Breast epithelium (tissue), 4 donors: ENCODE measurements at regions not wholly inside any gene's neighbourhood (a gene's known extent, or its start where the extent isn't known, plus 50 kb on each side); places are given as distances from the start of the nearest gene placed in this dataset.

Source experiments
- DNase-seq, 2 donors: peaks; one replicate each; pipeline ENCODE4 v3.0.0-alpha.2; 2019; ENCODE audit warnings: low spot score in 2 of 2
- H3K27ac ChIP-seq, 2 donors: fragments of 200-600 bp; sonication (generic) in 1 of 2; one replicate each; pipeline ENCODE4 v1.5.1; 2016 to 2019; ENCODE audit warnings: mild to moderate bottlenecking in 1 of 2
- H3K27me3 ChIP-seq, 2 donors: fragments of 200-600 bp; sonication (generic) in 1 of 2; one replicate each; pipeline versions ENCODE4 v1.5.1 to v1.6.0; 2017 to 2019; ENCODE audit warnings: control low read depth in 1 of 2, mild to moderate bottlenecking in 1 of 2
- H3K36me3 ChIP-seq: fragments of 200-600 bp; one replicate; pipeline ENCODE4 v1.5.1; 2019
- H3K4me1 ChIP-seq, 2 donors: fragments of 200-600 bp; sonication (generic); one replicate each; pipeline ENCODE4 v1.5.1; 2016 to 2019; ENCODE audit warnings: control low read depth in 1 of 2
- H3K4me3 ChIP-seq, 3 donors: fragments of 200-600 bp; sonication (generic); 1 replicate in 2 of 3; 2 replicates in 1 of 3; pipeline ENCODE4 v1.5.1; 2016 to 2019; ENCODE audit warnings: mild to moderate bottlenecking in 3 of 3, moderate library complexity in 2 of 3
- H3K9me3 ChIP-seq, 2 donors: fragments of 200-600 bp; sonication (generic) in 1 of 2; one replicate each; pipeline ENCODE4 v1.5.1; 2016 to 2019; ENCODE audit warnings: control low read depth in 1 of 2
- POLR2A ChIP-seq: fragments of 450-650 bp; IDR thresholded peaks from one replicate; pipeline ENCODE4 v1.6.1; 2016; ENCODE audit warnings: antibody characterized with exemption, mild to moderate bottlenecking, moderate library complexity
- POLR2AphosphoS5 ChIP-seq, 3 donors: sonication (generic); formaldehyde crosslinking; IDR thresholded peaks; one replicate each; pipeline ENCODE4 v1.6.1; 2017; ENCODE audit warnings: antibody characterized with exemption in 3 of 3
- intact Hi-C: fragments of 100-400 bp; cut with DNase I; formaldehyde crosslinking; loops from one replicate; pipeline ENCODE4 v1.15.1; 2023; ENCODE audit warnings: low total_unique reads
- TF ChIP-seq, protein P1 (sequence below), 3 donors: fragments of 450-650 bp; IDR thresholded peaks; one replicate each; pipeline ENCODE4 v1.5.1; 2016 to 2017; ENCODE audit warnings: antibody characterized with exemption in 3 of 3, mild to moderate bottlenecking in 3 of 3, moderate library complexity in 3 of 3

DNA sequence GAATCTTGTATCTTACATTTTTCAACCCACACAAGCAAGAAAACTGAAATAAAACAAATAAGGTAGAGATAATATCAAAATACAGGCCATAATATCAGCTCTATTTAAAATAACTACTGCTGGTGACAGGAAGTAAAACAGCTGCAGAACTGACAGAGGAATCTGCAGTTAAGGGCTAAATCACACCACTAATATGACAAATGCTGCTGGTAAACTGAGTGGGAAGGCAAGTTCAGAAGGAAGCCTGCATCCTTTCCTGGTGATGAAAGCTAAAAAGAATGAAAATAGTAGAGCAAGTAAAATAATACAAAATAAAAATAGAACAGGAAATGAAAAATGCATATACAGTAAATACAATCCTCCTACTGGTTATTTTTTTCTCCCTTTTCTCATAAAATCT, 1293.7 kb upstream of the C9orf72 start:
- DNase-seq: no peak
- Histone ChIP-seq H3K36me3 (no peaks in the 10 kb centered on the region), H3K9me3 (no peaks in the 10 kb centered on the region), H3K4me1 (no peaks in the 10 kb centered on the region), H3K27ac (no peak overlapping the region), H3K4me3 (no peak overlapping the region), H3K27me3 (no peaks in the 10 kb centered on the region)
- TF ChIP-seq POLR2A (no peak), POLR2AphosphoS5 (IDR thresholded peaks at IDR 0.05) (no peak)
- TF ChIP-seq, protein P1, sequence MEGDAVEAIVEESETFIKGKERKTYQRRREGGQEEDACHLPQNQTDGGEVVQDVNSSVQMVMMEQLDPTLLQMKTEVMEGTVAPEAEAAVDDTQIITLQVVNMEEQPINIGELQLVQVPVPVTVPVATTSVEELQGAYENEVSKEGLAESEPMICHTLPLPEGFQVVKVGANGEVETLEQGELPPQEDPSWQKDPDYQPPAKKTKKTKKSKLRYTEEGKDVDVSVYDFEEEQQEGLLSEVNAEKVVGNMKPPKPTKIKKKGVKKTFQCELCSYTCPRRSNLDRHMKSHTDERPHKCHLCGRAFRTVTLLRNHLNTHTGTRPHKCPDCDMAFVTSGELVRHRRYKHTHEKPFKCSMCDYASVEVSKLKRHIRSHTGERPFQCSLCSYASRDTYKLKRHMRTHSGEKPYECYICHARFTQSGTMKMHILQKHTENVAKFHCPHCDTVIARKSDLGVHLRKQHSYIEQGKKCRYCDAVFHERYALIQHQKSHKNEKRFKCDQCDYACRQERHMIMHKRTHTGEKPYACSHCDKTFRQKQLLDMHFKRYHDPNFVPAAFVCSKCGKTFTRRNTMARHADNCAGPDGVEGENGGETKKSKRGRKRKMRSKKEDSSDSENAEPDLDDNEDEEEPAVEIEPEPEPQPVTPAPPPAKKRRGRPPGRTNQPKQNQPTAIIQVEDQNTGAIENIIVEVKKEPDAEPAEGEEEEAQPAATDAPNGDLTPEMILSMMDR (IDR thresholded peaks at IDR 0.05): no peak
- intact Hi-C loops: no loop called here

DNA sequence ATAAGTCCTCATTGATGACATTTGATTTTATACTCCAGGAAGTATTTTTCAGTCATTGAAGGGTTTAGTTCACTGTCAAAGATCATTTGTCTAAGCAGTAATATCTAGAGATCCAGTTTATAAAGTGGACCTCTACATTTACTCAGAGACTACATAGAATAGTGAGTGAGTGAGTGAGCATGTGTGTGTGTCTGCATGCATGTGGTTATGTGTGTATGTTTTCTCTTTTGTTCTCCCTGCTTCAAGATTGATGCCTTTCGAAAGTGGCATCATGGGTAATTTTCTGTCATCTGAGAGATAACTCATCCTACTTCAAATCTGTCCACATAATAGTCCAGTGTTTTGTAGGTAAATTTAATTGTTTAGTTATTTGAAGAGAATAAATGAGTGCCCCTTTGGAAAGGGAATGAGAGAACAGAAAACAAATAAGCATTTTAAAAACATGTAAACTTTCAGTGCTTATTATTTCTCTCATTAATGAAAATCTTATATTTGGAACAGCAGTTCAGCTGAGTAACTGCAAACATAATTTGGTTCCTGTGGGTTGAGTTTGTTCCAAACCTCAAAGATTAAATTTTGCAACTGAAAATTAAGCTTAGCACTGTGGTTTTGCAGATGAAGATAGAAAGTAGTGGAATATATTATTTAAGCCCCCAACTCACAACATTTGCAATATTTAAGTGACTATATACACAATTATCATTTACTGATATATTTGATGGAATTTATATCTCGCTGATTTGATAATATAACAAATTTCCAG, 1295.1 kb upstream of the C9orf72 start:
- TF ChIP-seq POLR2AphosphoS5 (IDR thresholded peaks at IDR 0.05): no peak
- TF ChIP-seq, protein P1 (IDR thresholded peaks at IDR 0.05): no peak
- DNase-seq: no peak
- Histone ChIP-seq H3K4me1 (no peaks in the 10 kb centered on the region), H3K9me3 (no peaks in the 10 kb centered on the region), H3K36me3 (no peaks in the 10 kb centered on the region), H3K27ac (no peak overlapping the region), H3K27me3 (no peaks in the 10 kb centered on the region), H3K4me3 (no peak overlapping the region)
- intact Hi-C loops: no loop called here

DNA sequence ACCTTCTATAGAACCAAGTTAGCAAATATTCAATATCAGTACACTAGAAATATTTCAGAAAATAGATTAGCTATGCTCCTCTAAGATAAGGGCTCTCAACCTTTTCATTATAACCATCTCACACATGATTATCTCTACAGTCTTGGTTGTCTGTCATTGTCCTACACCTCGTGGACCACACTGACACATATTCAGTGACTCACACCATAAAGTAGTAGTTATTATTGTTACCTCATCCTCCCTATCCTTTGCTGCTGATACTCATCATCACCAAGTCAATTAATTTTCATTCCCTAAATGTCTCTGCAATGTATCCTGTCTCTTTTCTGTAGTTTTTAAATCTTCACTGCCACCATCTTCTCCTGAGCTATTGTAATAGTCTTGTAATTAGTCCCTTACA, 1309.2 kb upstream of the C9orf72 start:
- Histone ChIP-seq H3K27me3 (no peaks in the 10 kb centered on the region), H3K27ac (no peak overlapping the region), H3K4me1 (no peaks in the 10 kb centered on the region), H3K9me3 (no peaks in the 10 kb centered on the region), H3K36me3 (no peaks in the 10 kb centered on the region), H3K4me3 (no peak overlapping the region)
- no peak for TF ChIP-seq POLR2AphosphoS5 (IDR thresholded peaks at IDR 0.05)
- TF ChIP-seq POLR2A: no peak
- TF ChIP-seq, protein P1 (IDR thresholded peaks at IDR 0.05): no peak
- DNase-seq: no peak
- intact Hi-C loops: no loop called here

DNA sequence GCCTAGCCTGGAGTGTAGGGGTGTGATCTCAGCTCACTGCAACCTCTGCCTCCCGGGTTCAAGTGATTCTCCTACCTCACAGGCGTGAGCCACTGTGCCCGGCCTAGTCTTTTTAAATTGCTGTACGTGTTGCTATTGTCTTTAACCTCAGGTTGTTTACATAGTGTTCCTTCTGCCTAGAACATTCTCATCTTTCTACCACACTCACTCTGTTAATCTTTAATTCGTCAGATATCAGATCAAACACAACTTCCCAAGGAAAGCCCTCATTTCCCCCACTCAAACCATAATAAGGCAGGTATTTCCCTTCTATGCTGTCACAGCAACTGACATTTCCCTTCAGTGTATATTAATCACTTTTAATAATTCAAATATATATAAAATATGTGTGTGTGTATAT, 1310.0 kb upstream of the C9orf72 start:
- Histone ChIP-seq H3K27me3 (no peaks in the 10 kb centered on the region), H3K36me3 (no peaks in the 10 kb centered on the region), H3K4me1 (no peaks in the 10 kb centered on the region), H3K4me3 (no peak overlapping the region), H3K27ac (no peak overlapping the region), H3K9me3 (no peaks in the 10 kb centered on the region)
- no peak for TF ChIP-seq POLR2A
- no peak for TF ChIP-seq POLR2AphosphoS5 (IDR thresholded peaks at IDR 0.05)
- TF ChIP-seq, protein P1 (IDR thresholded peaks at IDR 0.05): no peak
- no peak for DNase-seq
- intact Hi-C loops: no loop called here

DNA sequence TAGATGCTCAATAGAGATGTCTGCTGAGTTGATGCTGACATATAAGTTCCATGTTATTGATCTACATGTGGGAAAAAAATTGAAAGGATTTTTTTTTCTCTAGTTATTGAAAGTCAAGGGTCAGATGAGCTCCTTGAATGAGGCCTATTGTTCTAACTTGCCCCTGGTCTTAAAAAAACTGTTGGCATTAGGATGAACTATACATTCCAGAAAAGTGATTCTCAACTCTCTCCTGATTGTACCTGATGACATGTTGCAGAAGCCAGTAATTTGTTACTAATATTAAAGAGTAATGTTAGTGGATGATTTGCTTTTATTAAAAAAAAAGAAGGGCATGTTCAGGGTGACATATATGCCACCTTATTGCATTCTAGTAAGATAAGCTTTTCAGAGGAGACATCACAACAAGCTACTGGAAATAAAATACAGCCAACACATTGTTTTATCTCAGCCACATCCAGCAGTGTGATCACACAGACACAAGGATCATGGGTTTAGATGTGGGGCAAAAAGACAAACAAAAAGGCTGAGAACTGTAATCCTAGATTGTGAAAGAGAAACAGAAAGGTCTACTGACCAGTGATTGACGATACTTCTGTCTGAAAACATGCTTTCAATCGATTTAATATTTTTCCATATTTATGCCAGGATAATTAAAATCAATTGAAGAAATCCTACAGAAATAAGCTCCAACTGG, 1314.1 kb upstream of the C9orf72 start:
- no peaks in the 10 kb centered on the region for H3K4me1 ChIP-seq
- H3K36me3 ChIP-seq: no peaks in the 10 kb centered on the region
- DNase-seq: no peak
- TF ChIP-seq POLR2A (no peak), POLR2AphosphoS5 (IDR thresholded peaks at IDR 0.05) (no peak)
- TF ChIP-seq, protein P1 (IDR thresholded peaks at IDR 0.05): no peak
- intact Hi-C loops: no loop called here
- no peak overlapping the region for H3K27ac ChIP-seq
- H3K4me3 ChIP-seq: no peak overlapping the region
- H3K27me3 ChIP-seq: no peaks in the 10 kb centered on the region
- no peaks in the 10 kb centered on the region for H3K9me3 ChIP-seq
